PC-9 (cell line): ENCODE measurements at regions not wholly inside any gene's neighbourhood (a gene's known extent, or its start where the extent isn't known, plus 50 kb on each side); places are given as distances from the start of the nearest gene placed in this dataset.
A peak's percentile ranks its signal among the peaks of the same experiment; 100 is the strongest.

Source experiments
- BruUV-seq: library from RNA; stranded (reverse); fragments of 400-500 nt; replicated peaks from 2 replicates; lab custom pipeline; 2021; lab: Mats Ljungman, UMichigan
- CTCF ChIA-PET: fragments of 300-600 bp; sonication (Branson Sonifier 250); formaldehyde crosslinking; loops from one replicate; lab custom pipeline; 2022; ENCODE audit warnings: antibody characterized with exemption; lab: Charles Lee
- POLR2A ChIA-PET: fragments of 300-600 bp; sonication (Branson Sonifier 250); formaldehyde crosslinking; loops from one replicate; lab custom pipeline; 2022; ENCODE audit warnings: antibody characterized with exemption; ENCODE audit not compliant: unreplicated experiment; lab: Charles Lee
- DNase-seq, 2 experiments: peaks; one replicate each; pipeline versions ENCODE4 v3.0.0 to v3.0.0-alpha.2; 2015 to 2022; ENCODE audit warnings: mixed read lengths in 1 of 2
- H2AFZ ChIP-seq: fragments of 200-600 bp; sonication (generic); 2 replicates; pipeline ENCODE4 v1.8.1; 2017; ENCODE audit warnings: antibody characterized with exemption
- H3F3A ChIP-seq: fragments of 200-600 bp; sonication (generic); 2 replicates; pipeline ENCODE4 v1.8.1; 2017; ENCODE audit warnings: antibody characterized with exemption, mild to moderate bottlenecking, low read depth; ENCODE audit not compliant: insufficient read depth
- H3K27ac ChIP-seq: fragments of 200-600 bp; sonication (generic); 2 replicates; pipeline ENCODE4 v1.6.1; 2016; ENCODE audit warnings: mixed run types
- H3K27me3 ChIP-seq: fragments of 200-600 bp; sonication (generic); 2 replicates; pipeline ENCODE4 v1.6.1; 2016; ENCODE audit warnings: low read depth, mixed run types; ENCODE audit not compliant: insufficient read depth
- H3K36me3 ChIP-seq: fragments of 200-600 bp; sonication (generic); 2 replicates; pipeline ENCODE4 v1.6.1; 2016; ENCODE audit warnings: low read depth, mixed run types
- H3K4me1 ChIP-seq: fragments of 200-600 bp; sonication (generic); replicated peaks from 2 replicates; pipeline ENCODE4 v1.6.1; 2016; ENCODE audit warnings: mixed run types; ENCODE audit not compliant: insufficient read depth
- H3K4me2 ChIP-seq: fragments of 200-600 bp; sonication (generic); 2 replicates; pipeline ENCODE4 v1.6.1; 2017; ENCODE audit warnings: mixed run types
- H3K4me3 ChIP-seq: fragments of 200-600 bp; sonication (generic); 2 replicates; pipeline ENCODE4 v1.6.1; 2016; ENCODE audit warnings: mixed run types
- H3K79me2 ChIP-seq: fragments of 200-600 bp; sonication (generic); 2 replicates; pipeline ENCODE4 v1.6.1; 2017; ENCODE audit warnings: low read depth, mixed run types
- H3K9me2 ChIP-seq: fragments of 200-600 bp; sonication (generic); 2 replicates; pipeline ENCODE4 v1.8.1; 2017; ENCODE audit warnings: mild to moderate bottlenecking; ENCODE audit not compliant: insufficient read depth
- H3K9me3 ChIP-seq: fragments of 200-600 bp; sonication (generic); 2 replicates; pipeline ENCODE4 v1.8.1; 2016; ENCODE audit warnings: low read depth; ENCODE audit not compliant: insufficient read depth
- H4K20me1 ChIP-seq: fragments of 200-600 bp; sonication (generic); 2 replicates; pipeline ENCODE4 v1.8.1; 2017; ENCODE audit not compliant: insufficient read depth
- EZH2 ChIP-seq: fragments of 200-600 bp; sonication (generic); IDR thresholded peaks from 2 replicates; pipeline ENCODE4 v1.8.0; 2017; ENCODE audit warnings: antibody characterized with exemption, low read depth
- intact Hi-C: fragments of 100-400 bp; cut with micrococcal nuclease; formaldehyde crosslinking; loops from one replicate; pipeline ENCODE4 v1.10.0; 2022; ENCODE audit not compliant: unreplicated experiment
- TF ChIP-seq, protein P1 (sequence below): fragments of 200-600 bp; sonication (generic); conservative IDR thresholded peaks from 2 replicates; pipeline ENCODE4 v1.6.1; 2017; ENCODE audit warnings: mixed run types, antibody characterized with exemption, mild to moderate bottlenecking, moderate library complexity

- no peak for DNase-seq
- POLR2A ChIA-PET = interaction anchor here (0.7 kb wide), 1 partner anchor 16 kb away, joined by 4 read pairs; no protein-coding TSS in a partner anchor
- Histone ChIP-seq H3K4me3 (no peak overlapping the region), H3K27ac (no peak overlapping the region), H4K20me1 (no peaks in the 10 kb centered on the region), H3K27me3 (no peaks in the 10 kb centered on the region), H3K79me2 (no peaks in the 10 kb centered on the region), H3K4me1 (no peaks in the 10 kb centered on the region), H3K9me3 (peaks cover 5% of the 10 kb centered on the region; the same call in 1 of the 2 replicates), H3K4me2 (no peak overlapping the region), H3K9me2 (no peaks in the 10 kb centered on the region), H3F3A (no peaks in the 10 kb centered on the region), H2AFZ (no peak overlapping the region), H3K36me3 (no peaks in the 10 kb centered on the region)
- intact Hi-C loops = loop anchor here (2.0 kb wide), 1 partner anchor 42 kb away; no protein-coding TSS in a partner anchor
- BruUV-seq = no TSS peak
- CTCF ChIA-PET = no interaction called here
- TF ChIP-seq EZH2 = no peak
- TF ChIP-seq, protein P1, sequence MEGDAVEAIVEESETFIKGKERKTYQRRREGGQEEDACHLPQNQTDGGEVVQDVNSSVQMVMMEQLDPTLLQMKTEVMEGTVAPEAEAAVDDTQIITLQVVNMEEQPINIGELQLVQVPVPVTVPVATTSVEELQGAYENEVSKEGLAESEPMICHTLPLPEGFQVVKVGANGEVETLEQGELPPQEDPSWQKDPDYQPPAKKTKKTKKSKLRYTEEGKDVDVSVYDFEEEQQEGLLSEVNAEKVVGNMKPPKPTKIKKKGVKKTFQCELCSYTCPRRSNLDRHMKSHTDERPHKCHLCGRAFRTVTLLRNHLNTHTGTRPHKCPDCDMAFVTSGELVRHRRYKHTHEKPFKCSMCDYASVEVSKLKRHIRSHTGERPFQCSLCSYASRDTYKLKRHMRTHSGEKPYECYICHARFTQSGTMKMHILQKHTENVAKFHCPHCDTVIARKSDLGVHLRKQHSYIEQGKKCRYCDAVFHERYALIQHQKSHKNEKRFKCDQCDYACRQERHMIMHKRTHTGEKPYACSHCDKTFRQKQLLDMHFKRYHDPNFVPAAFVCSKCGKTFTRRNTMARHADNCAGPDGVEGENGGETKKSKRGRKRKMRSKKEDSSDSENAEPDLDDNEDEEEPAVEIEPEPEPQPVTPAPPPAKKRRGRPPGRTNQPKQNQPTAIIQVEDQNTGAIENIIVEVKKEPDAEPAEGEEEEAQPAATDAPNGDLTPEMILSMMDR = no peak
Observed at GRCh38 chr6:71138376-71138775, 150.2 kb upstream of the OGFRL1 start.

DNA sequence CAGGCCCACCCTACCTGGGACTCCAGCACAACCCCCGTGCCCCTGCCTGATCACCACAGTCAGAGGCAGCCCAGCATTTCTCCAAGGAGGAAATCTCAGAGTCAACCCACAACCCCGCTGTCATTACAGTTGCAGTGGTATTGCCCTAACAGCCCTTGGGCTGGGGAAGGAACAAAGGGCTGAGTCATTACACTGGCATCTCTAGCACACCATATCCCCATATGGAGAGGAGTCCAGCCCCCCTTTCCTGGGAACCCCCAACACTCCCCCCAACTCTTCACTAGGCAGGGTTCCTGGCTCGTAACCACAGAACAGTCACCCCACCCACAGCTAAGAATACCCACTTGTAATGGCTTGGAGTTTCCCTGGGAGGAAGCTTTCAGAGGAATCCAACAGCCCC lies 149.4 kb upstream of the OGFRL1 start:
- Histone ChIP-seq H3K36me3 (no peaks in the 10 kb centered on the region), H2AFZ (no peak overlapping the region), H3F3A (no peaks in the 10 kb centered on the region), H3K27ac (no peak overlapping the region), H3K4me3 (no peak overlapping the region), H3K4me2 (no peak overlapping the region), H3K4me1 (no peaks in the 10 kb centered on the region), H3K9me3 (peaks cover 5% of the 10 kb centered on the region; the same call in 1 of the 2 replicates), H4K20me1 (no peaks in the 10 kb centered on the region), H3K27me3 (no peaks in the 10 kb centered on the region), H3K79me2 (no peaks in the 10 kb centered on the region), H3K9me2 (no peaks in the 10 kb centered on the region)
- intact Hi-C loops = loop anchor here (2.0 kb wide), 1 partner anchor 42 kb away; no protein-coding TSS in a partner anchor
- peak in 1 of 2 experiments; percentile 59 for DNase-seq
- TF ChIP-seq EZH2 = no peak
- TF ChIP-seq, protein P1 = no peak
- BruUV-seq = no TSS peak
- ChIA-PET POLR2A (interaction anchor here (0.7 kb wide), 1 partner anchor 48 kb away, joined by 38 read pairs; no protein-coding TSS in a partner anchor), CTCF (no interaction called here)

DNA sequence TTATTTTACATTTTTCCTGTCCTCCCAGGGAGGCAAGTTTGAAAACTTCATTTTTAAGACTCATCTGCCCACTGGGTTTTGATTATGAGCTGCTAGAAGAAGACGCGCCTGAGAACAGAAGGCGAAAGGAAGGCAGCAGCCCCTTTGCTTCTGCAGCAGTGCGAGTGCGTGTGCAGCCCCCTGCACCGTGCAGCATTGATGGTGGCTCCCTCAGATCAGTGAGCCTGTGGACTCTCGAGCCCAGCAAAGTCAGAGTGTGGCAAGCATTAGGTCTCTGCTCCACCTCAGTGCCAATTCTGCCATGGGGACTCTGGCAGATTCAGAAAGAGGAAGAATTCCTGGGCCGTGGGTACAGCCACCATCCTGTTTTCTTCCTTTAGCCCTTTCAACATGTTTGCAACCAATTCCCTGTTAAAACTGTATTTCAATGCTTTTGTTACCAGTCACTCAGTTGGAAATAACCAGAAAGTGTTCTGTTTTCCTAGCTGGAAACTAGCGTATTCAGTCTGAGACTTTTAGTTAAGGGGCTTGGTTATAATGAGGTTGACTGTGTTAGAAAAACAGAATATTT lies 134.8 kb upstream of the OGFRL1 start:
- no peaks in the 10 kb centered on the region for H3F3A ChIP-seq
- H3K27me3 ChIP-seq = no peaks in the 10 kb centered on the region
- intact Hi-C loops = no loop called here
- H3K79me2 ChIP-seq = no peaks in the 10 kb centered on the region
- no TSS peak for BruUV-seq
- POLR2A ChIA-PET = no interaction called here
- H3K9me2 ChIP-seq = no peaks in the 10 kb centered on the region
- no peak overlapping the region for H3K27ac ChIP-seq
- no peak overlapping the region for H3K4me2 ChIP-seq
- no peaks in the 10 kb centered on the region for H4K20me1 ChIP-seq
- no peaks in the 10 kb centered on the region for H3K36me3 ChIP-seq
- no peaks in the 10 kb centered on the region for H3K9me3 ChIP-seq
- no peak overlapping the region for H3K4me3 ChIP-seq
- CTCF ChIA-PET = no interaction called here
- DNase-seq = no peak
- no peak overlapping the region for H2AFZ ChIP-seq
- no peak for TF ChIP-seq EZH2
- TF ChIP-seq, protein P1 = no peak
- no peaks in the 10 kb centered on the region for H3K4me1 ChIP-seq
